Esophagus muscularis mucosa (tissue), 4 donors: ENCODE measurements at regions not wholly inside any gene's neighbourhood (a gene's known extent, or its start where the extent isn't known, plus 50 kb on each side); places are given as distances from the start of the nearest gene placed in this dataset.

Experiments used
- DNase-seq: peaks from one replicate; pipeline ENCODE4 v3.0.0-alpha.2; 2017; ENCODE audit errors: extremely low spot score
- H3K27ac ChIP-seq, 4 donors: fragments of 200-600 bp; sonication (generic); replicated peaks in 1 of 4; 1 replicate in 3 of 4; 2 replicates in 1 of 4; pipeline ENCODE4 v1.5.1; 2016 to 2019; ENCODE audit warnings: mild to moderate bottlenecking in 1 of 4
- H3K27me3 ChIP-seq, 4 donors: fragments of 200-600 bp; sonication (generic); one replicate each; pipeline versions ENCODE4 v1.5.1 to v1.6.0; 2016 to 2019
- H3K36me3 ChIP-seq, 4 donors: fragments of 200-600 bp; sonication (generic); one replicate each; pipeline ENCODE4 v1.5.1; 2016 to 2019
- H3K4me1 ChIP-seq, 4 donors: fragments of 200-600 bp; sonication (generic); one replicate each; pipeline ENCODE4 v1.5.1; 2016 to 2019
- H3K4me3 ChIP-seq, 4 donors: fragments of 200-600 bp; sonication (generic); 1 replicate in 2 of 4; 2 replicates in 2 of 4; pipeline ENCODE4 v1.5.1; 2016 to 2019; ENCODE audit warnings: mild to moderate bottlenecking in 4 of 4, moderate library complexity in 1 of 4
- H3K9me3 ChIP-seq, 4 donors: fragments of 200-600 bp; sonication (generic); 1 replicate in 3 of 4; 2 replicates in 1 of 4; pipeline ENCODE4 v1.5.1; 2016 to 2019
- EP300 ChIP-seq: sonication (generic); formaldehyde crosslinking; IDR thresholded peaks from one replicate; pipeline ENCODE4 v1.6.1; 2017; ENCODE audit warnings: antibody characterized with exemption
- POLR2A ChIP-seq: fragments of 450-650 bp; IDR thresholded peaks from one replicate; pipeline ENCODE4 v1.6.1; 2017; ENCODE audit warnings: antibody characterized with exemption, moderate library complexity, mild to moderate bottlenecking, low read depth
- POLR2AphosphoS5 ChIP-seq, 2 donors: sonication (generic); formaldehyde crosslinking; IDR thresholded peaks; one replicate each; pipeline ENCODE4 v1.6.1; 2017; ENCODE audit warnings: antibody characterized with exemption in 2 of 2
- WGBS: methylation state at CpG from one replicate; pipeline ENCODE4 v1.1.5; 2018; 5-methylcytosine and 5-hydroxymethylcytosine counted together
- intact Hi-C: fragments of 100-400 bp; cut with DNase I; formaldehyde crosslinking; loops from one replicate; pipeline ENCODE4 v1.15.1; 2023
- TF ChIP-seq, protein P1 (sequence below), 3 experiments: fragments of 200-600 bp in 2 of 3; fragments of 450-650 bp in 1 of 3; sonication (generic) in 2 of 3; IDR thresholded peaks; one replicate each; pipeline ENCODE4 v1.5.1; 2017 to 2019; ENCODE audit warnings: antibody characterized with exemption in 3 of 3, mild to moderate bottlenecking in 2 of 3, moderate library complexity in 1 of 3

DNA sequence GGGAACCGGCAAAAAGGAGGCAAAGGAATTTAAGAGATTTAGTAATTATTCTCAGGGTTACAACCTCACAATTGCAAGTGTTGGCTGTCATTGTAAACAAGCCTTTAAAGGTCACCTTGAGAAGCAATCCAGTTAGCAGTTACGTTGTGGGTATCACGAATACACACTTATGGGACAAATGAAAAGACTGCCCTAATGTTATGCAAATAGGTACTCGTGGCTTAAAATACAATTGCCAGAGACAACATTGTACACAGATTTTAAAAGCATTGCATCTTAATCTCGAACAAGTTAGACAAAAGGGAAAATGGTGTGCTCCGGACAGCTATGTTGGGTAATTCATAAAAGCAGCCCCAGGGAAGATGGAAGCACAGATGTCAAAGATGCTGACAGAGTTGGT lies 120.5 kb upstream of the ZC3H12A start:
- 53% methylated on average over 6 of the region's 6 CpGs for WGBS
- intact Hi-C loops: no loop called here

DNA sequence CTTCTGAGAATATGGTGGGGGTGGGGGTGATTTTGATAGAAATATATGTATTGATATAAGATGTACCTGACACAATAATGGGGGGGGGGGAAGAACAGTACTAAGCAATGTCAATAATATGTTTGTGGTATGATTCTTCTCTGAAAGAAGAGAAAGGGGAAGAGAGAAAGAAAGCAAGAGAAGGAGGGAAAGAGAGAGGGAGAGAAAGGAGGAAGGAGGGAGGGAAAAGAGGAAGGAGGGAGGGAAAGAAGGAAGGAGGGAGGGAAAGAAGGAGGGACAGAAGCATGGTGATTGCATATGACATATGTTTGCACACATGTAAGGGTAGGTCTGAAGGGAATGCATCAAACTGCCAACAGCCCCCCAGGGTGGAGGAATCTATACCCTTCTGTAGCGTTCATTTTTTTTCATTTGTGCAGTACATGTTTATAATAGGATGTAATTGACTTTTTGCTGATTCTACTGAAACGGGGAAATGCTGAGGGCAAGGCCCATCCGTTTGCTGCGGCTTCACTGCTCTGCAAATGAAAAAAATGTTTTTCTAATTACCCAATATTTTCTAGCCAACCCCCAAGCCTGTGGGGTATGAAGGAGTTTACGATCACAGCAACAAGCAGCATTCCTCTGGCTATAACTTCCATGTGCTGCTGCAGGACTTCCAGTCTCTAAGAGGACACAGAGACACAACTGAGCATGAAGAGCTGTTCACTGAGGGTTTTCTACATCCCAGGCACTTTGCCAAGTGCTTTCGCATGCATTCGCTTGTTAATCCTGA lies 119.3 kb upstream of the ZC3H12A start:
- peaks cover 0 to 38% (median 0%) of the 10 kb centered on the region in 4 donors for H3K27me3 ChIP-seq
- no peak overlapping the region for H3K27ac ChIP-seq
- DNase-seq: no peak
- H3K36me3 ChIP-seq: no peaks in the 10 kb centered on the region
- WGBS: 75% methylated on average over 7 of the region's 7 CpGs
- no peaks in the 10 kb centered on the region for H3K9me3 ChIP-seq
- TF ChIP-seq, protein P1, sequence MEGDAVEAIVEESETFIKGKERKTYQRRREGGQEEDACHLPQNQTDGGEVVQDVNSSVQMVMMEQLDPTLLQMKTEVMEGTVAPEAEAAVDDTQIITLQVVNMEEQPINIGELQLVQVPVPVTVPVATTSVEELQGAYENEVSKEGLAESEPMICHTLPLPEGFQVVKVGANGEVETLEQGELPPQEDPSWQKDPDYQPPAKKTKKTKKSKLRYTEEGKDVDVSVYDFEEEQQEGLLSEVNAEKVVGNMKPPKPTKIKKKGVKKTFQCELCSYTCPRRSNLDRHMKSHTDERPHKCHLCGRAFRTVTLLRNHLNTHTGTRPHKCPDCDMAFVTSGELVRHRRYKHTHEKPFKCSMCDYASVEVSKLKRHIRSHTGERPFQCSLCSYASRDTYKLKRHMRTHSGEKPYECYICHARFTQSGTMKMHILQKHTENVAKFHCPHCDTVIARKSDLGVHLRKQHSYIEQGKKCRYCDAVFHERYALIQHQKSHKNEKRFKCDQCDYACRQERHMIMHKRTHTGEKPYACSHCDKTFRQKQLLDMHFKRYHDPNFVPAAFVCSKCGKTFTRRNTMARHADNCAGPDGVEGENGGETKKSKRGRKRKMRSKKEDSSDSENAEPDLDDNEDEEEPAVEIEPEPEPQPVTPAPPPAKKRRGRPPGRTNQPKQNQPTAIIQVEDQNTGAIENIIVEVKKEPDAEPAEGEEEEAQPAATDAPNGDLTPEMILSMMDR (IDR thresholded peaks at IDR 0.05): no peak
- TF ChIP-seq POLR2AphosphoS5 (IDR thresholded peaks at IDR 0.05): no peak
- TF ChIP-seq POLR2A: no peak
- TF ChIP-seq EP300: no peak
- intact Hi-C loops: no loop called here
- no peak overlapping the region for H3K4me3 ChIP-seq
- H3K4me1 ChIP-seq: no peaks in the 10 kb centered on the region

More for the DNA sequence above, 120.5 kb upstream of the ZC3H12A start:
- TF ChIP-seq, protein P1 (IDR thresholded peaks at IDR 0.05): no peak
- TF ChIP-seq POLR2A (no peak), POLR2AphosphoS5 (IDR thresholded peaks at IDR 0.05) (no peak)
- H3K4me1 ChIP-seq: no peaks in the 10 kb centered on the region
- no peak overlapping the region for H3K27ac ChIP-seq
- no peak for DNase-seq
- peaks cover 0 to 30% (median 0%) of the 10 kb centered on the region in 4 donors for H3K27me3 ChIP-seq
- H3K9me3 ChIP-seq: no peaks in the 10 kb centered on the region
- H3K4me3 ChIP-seq: no peak overlapping the region
- H3K36me3 ChIP-seq: no peaks in the 10 kb centered on the region

DNA sequence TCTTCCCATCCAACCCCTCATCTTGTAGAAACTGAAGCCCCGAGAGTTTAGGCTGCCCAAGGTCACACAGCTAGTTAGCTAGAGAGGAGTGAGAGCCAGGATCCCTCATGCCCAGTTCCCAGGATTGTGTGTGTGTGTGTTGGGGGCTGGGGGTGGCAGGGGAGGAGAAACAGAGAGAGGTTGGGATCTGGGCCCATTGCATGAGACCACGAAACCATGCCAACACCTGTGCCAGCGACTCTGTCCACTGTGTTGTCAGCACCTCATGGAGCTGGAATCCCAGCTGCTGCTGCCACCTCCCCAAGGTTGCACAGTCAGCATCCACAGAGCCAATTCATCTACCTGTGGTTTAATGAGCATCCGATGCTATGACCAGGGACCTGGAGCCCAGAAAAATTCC lies 115.4 kb upstream of the ZC3H12A start:
- no peak overlapping the region for H3K4me3 ChIP-seq
- H3K27me3 ChIP-seq: peaks cover 0 to 74% (median 0%) of the 10 kb centered on the region in 4 donors
- DNase-seq: no peak
- H3K36me3 ChIP-seq: no peaks in the 10 kb centered on the region
- WGBS: 90% methylated on average over 3 of the region's 4 CpGs
- H3K4me1 ChIP-seq: no peaks in the 10 kb centered on the region
- no peaks in the 10 kb centered on the region for H3K9me3 ChIP-seq
- intact Hi-C loops: no loop called here
- TF ChIP-seq, protein P1 (IDR thresholded peaks at IDR 0.05): no peak
- TF ChIP-seq EP300 (no peak), POLR2A (no peak), POLR2AphosphoS5 (IDR thresholded peaks at IDR 0.05) (no peak)
- no peak overlapping the region for H3K27ac ChIP-seq

DNA sequence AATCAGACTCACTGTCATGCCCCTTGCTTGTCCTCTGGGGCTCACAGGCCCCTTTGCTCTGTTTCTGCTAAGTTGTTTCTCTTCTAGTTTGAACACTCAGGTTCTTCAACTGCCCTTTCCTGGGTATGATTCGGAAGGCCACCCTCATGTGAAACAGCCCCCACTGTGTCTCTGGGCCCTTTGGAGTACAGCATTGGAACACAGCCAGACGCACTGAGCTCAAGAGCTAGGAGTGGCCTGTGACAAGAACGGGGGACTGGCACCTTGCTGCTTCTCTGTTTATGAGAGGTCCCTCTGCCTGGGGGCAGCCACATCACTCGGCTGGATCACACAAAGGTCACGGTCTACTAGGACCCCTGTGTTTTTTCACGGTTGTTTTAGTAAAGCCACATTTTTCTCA lies 114.4 kb upstream of the ZC3H12A start:
- no peak for TF ChIP-seq POLR2A
- no peak for TF ChIP-seq EP300
- TF ChIP-seq, protein P1 (IDR thresholded peaks at IDR 0.05): no peak
- no peak for TF ChIP-seq POLR2AphosphoS5 (IDR thresholded peaks at IDR 0.05)
- WGBS: 40% methylated on average over 6 of the region's 6 CpGs
- Histone ChIP-seq H3K4me3 (no peak overlapping the region), H3K9me3 (no peaks in the 10 kb centered on the region), H3K36me3 (no peaks in the 10 kb centered on the region), H3K27ac (no peak overlapping the region), H3K4me1 (no peaks in the 10 kb centered on the region), H3K27me3 (peaks cover 0 to 78% (median 0%) of the 10 kb centered on the region in 4 donors)
- intact Hi-C loops: no loop called here
- no peak for DNase-seq
